Heart left ventricle (tissue), 13 donors: ENCODE measurements at regions not wholly inside any gene's neighbourhood (a gene's known extent, or its start where the extent isn't known, plus 50 kb on each side); places are given as distances from the start of the nearest gene placed in this dataset.

Experiments used
- POLR2A ChIP-seq, 2 donors: fragments of 450-650 bp; IDR thresholded peaks; one replicate each; pipeline ENCODE4 v1.6.1; 2017; ENCODE audit warnings: antibody characterized with exemption in 2 of 2, mild to moderate bottlenecking in 2 of 2, moderate library complexity in 2 of 2
- TF ChIP-seq, protein P1 (sequence below), 12 donors: fragments of 200-600 bp; sonication (generic) in 4 of 12; IDR thresholded peaks; one replicate each; pipeline versions ENCODE4 v1.5.0 to v1.8.0; 2018 to 2022; ENCODE audit warnings: antibody characterized with exemption in 12 of 12, mild to moderate bottlenecking in 5 of 12
- donor health status: ischemic (EF 13 %, LVEDD 7.1; RV severe dilation, severe dysfunction).
- donor health status: DM: no; HTN: yes; CAD: no.
- donor health status: DM: no; HTN: no; CAD: no.
- donor health status: ischemic (EF 25% LVEDD 6.9; RV normal size, moderate dysfunction).
- donor health status: ischemic (EF 25% LVEDD 5.7; RV mildly dilated, moderate dysfunction).
- donor health status: ischemic (EF 35%, LVEDD 5.7; RV mildly dilated, moderate dysfunction).
- donor health status: nonischemic (EF 11% LVEDD 7.7; RV severe dilation, severe dysfunction).
- donor health status: DM: yes; HTN: yes; CAD: no.
- donor health status: PGD.
- donor health status: ischemic (EF 29% LVEDD 5.4; RV normal size, mild dysfunction).
- donor health status: nonischemic (EF 23%, LVEDD 6.1; RV moderate dilation, normal function).

- TF ChIP-seq, protein P1, sequence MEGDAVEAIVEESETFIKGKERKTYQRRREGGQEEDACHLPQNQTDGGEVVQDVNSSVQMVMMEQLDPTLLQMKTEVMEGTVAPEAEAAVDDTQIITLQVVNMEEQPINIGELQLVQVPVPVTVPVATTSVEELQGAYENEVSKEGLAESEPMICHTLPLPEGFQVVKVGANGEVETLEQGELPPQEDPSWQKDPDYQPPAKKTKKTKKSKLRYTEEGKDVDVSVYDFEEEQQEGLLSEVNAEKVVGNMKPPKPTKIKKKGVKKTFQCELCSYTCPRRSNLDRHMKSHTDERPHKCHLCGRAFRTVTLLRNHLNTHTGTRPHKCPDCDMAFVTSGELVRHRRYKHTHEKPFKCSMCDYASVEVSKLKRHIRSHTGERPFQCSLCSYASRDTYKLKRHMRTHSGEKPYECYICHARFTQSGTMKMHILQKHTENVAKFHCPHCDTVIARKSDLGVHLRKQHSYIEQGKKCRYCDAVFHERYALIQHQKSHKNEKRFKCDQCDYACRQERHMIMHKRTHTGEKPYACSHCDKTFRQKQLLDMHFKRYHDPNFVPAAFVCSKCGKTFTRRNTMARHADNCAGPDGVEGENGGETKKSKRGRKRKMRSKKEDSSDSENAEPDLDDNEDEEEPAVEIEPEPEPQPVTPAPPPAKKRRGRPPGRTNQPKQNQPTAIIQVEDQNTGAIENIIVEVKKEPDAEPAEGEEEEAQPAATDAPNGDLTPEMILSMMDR (IDR thresholded peaks at IDR 0.05) = no peak
- no peak for TF ChIP-seq POLR2A (IDR thresholded peaks at IDR 0.05)
These were observed 81.7 kb downstream of the GPR85 start for GRCh38 chr7:113004726-113005454.
